Activated CD8-positive, alpha-beta memory T cell treated with anti-CD3 and anti-CD28 coated beads, Interleukin-2, amount 10 ng/mL, durations not matched to agents 7 days and 5 days (primary cell): ENCODE measurements at regions not wholly inside any gene's neighbourhood (a gene's known extent, or its start where the extent isn't known, plus 50 kb on each side); places are given as distances from the start of the nearest gene placed in this dataset.

ENCODE experiments used
- ATAC-seq: fragments of 150-1000 bp; cut with Tn5 transposase; one replicate; pipeline ENCODE4 v1.10.0; 2021; ENCODE audit warnings: moderate library complexity
- CTCF ChIA-PET: fragments of 350-600 bp; sonication (Branson Sonifier 250); formaldehyde crosslinking; loops from one replicate; lab custom pipeline; 2021; ENCODE audit warnings: antibody characterized with exemption; lab: Charles Lee
- DNase-seq: peaks from one replicate; pipeline ENCODE4 v3.0.0-alpha.2; 2020
- H3K27ac Mint-ChIP-seq: one replicate; pipeline ENCODE4 v1.8.0; 2021; ENCODE audit warnings: mild to moderate bottlenecking, mixed read lengths
- H3K27me3 Mint-ChIP-seq: one replicate; pipeline ENCODE4 v1.8.0; 2021; ENCODE audit warnings: mixed read lengths
- H3K36me3 Mint-ChIP-seq: one replicate; pipeline ENCODE4 v1.8.0; 2021; ENCODE audit warnings: mild to moderate bottlenecking, mixed read lengths
- H3K4me1 Mint-ChIP-seq: one replicate; pipeline ENCODE4 v1.8.0; 2021; ENCODE audit warnings: mixed read lengths
- H3K4me3 Mint-ChIP-seq: one replicate; pipeline ENCODE4 v1.8.0; 2021; ENCODE audit warnings: mild to moderate bottlenecking, moderate library complexity, mixed read lengths
- H3K9me3 Mint-ChIP-seq: one replicate; pipeline ENCODE4 v1.8.0; 2022; ENCODE audit warnings: low read depth, mixed read lengths

- no peaks in the 10 kb centered on the region for H3K27me3 Mint-ChIP-seq
- no peak for DNase-seq
- CTCF ChIA-PET: no interaction called here
- H3K4me3 Mint-ChIP-seq: no peak overlapping the region
- no peaks in the 10 kb centered on the region for H3K4me1 Mint-ChIP-seq
- no peak for ATAC-seq
- no peaks in the 10 kb centered on the region for H3K9me3 Mint-ChIP-seq
- H3K27ac Mint-ChIP-seq: no peak overlapping the region
- no peaks in the 10 kb centered on the region for H3K36me3 Mint-ChIP-seq
Observed at GRCh38 chr2:59019566-59020159, 778.5 kb upstream of the FANCL start.

GRCh38 chr2:59018737-59019136 is 777.6 kb upstream of the FANCL start:
- no peaks in the 10 kb centered on the region for H3K9me3 Mint-ChIP-seq
- ATAC-seq (no peak), DNase-seq (no peak)
- no peak overlapping the region for H3K4me3 Mint-ChIP-seq
- no peaks in the 10 kb centered on the region for H3K27me3 Mint-ChIP-seq
- H3K36me3 Mint-ChIP-seq: no peaks in the 10 kb centered on the region
- CTCF ChIA-PET: no interaction called here
- no peaks in the 10 kb centered on the region for H3K4me1 Mint-ChIP-seq
- no peak overlapping the region for H3K27ac Mint-ChIP-seq

DNA sequence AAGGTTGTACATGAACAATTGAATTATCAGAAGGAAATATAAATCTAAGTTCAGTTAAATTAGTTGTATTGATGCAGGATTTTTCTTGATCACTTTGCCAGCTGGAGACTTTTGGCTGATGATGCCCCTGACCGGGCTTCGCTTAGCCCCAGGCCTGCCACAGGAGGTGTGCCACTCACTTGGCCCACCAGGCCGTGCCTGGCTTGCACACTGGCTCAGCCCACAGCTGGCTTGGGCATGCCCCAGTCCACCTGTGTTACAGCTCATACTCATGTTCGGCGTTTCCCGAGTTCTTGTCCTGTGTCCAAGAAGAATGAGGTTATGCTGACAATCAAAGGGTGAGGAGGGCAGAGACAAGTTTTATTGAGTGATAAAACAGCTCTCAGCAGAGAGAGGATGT is 773.9 kb upstream of the FANCL start:
- Mint-ChIP-seq H3K9me3 (no peaks in the 10 kb centered on the region), H3K36me3 (no peaks in the 10 kb centered on the region), H3K27me3 (no peaks in the 10 kb centered on the region), H3K4me1 (no peaks in the 10 kb centered on the region), H3K4me3 (no peak overlapping the region), H3K27ac (no peak overlapping the region)
- no peak for ATAC-seq
- DNase-seq: no peak
- CTCF ChIA-PET: interaction anchor here (1.2 kb wide), 1 partner anchor 10 kb away, joined by 3 read pairs; no protein-coding TSS in a partner anchor

DNA sequence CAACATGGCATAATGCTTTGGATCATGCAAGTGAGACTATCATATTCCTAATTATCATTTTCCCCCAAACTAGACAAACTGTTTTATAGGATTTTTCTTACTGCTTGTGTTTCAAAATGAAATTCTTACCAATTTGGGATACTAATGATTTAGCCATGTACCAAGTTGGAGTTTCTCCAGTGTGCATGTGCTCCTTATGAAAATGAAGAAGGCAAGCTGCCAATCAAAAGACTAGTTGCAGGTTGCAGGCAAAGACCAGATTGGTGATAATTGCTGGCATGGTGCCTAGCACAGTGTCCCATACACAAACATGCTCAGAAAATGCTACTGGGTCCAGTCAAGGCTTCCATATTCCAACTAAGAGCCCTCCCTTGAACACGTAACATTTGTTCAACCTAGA is 771.8 kb upstream of the FANCL start:
- Mint-ChIP-seq H3K36me3 (no peaks in the 10 kb centered on the region), H3K9me3 (no peaks in the 10 kb centered on the region), H3K4me3 (no peak overlapping the region), H3K27ac (no peak overlapping the region), H3K27me3 (no peaks in the 10 kb centered on the region), H3K4me1 (no peaks in the 10 kb centered on the region)
- ATAC-seq: no peak
- no peak for DNase-seq
- CTCF ChIA-PET: no interaction called here

DNA sequence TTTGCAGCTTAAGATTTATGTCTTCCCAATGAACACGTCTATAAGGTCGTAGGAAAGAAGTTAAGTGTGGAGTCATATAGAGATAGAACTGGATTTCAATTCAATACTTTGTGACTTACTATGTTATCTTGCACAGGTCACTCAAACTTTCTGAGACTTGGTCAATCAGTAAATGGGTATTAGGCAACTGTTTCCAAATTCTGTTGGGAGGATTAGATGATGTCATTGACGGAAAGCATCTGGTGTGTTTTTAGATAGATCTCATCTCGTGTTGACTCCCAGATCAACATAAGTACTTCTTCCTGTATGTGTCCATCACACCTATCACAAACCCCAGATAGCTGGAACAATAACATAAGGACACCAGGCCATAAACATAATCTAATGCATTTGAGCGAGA is 771.1 kb upstream of the FANCL start:
- DNase-seq (no peak), ATAC-seq (no peak)
- H3K9me3 Mint-ChIP-seq: no peaks in the 10 kb centered on the region
- H3K36me3 Mint-ChIP-seq: no peaks in the 10 kb centered on the region
- CTCF ChIA-PET: no interaction called here
- H3K4me1 Mint-ChIP-seq: no peaks in the 10 kb centered on the region
- no peak overlapping the region for H3K27ac Mint-ChIP-seq
- H3K4me3 Mint-ChIP-seq: no peak overlapping the region
- no peaks in the 10 kb centered on the region for H3K27me3 Mint-ChIP-seq

GRCh38 chr2:59008950-59009349 is 767.8 kb upstream of the FANCL start:
- Mint-ChIP-seq H3K4me1 (no peaks in the 10 kb centered on the region), H3K27me3 (no peaks in the 10 kb centered on the region), H3K27ac (no peak overlapping the region), H3K9me3 (no peaks in the 10 kb centered on the region), H3K4me3 (no peak overlapping the region), H3K36me3 (no peaks in the 10 kb centered on the region)
- DNase-seq (no peak), ATAC-seq (no peak)
- CTCF ChIA-PET: no interaction called here

- no peaks in the 10 kb centered on the region for H3K4me1 Mint-ChIP-seq
- H3K27ac Mint-ChIP-seq: no peak overlapping the region
- no peak for ATAC-seq
- H3K36me3 Mint-ChIP-seq: no peaks in the 10 kb centered on the region
- H3K9me3 Mint-ChIP-seq: no peaks in the 10 kb centered on the region
- CTCF ChIA-PET: no interaction called here
- H3K27me3 Mint-ChIP-seq: no peaks in the 10 kb centered on the region
- no peak for DNase-seq
- no peak overlapping the region for H3K4me3 Mint-ChIP-seq
Observed at GRCh38 chr2:59005836-59006615, 764.9 kb upstream of the FANCL start.

GRCh38 chr2:59004621-59005020 is 763.5 kb upstream of the FANCL start:
- CTCF ChIA-PET: no interaction called here
- H3K9me3 Mint-ChIP-seq: no peaks in the 10 kb centered on the region
- H3K4me1 Mint-ChIP-seq: no peaks in the 10 kb centered on the region
- no peaks in the 10 kb centered on the region for H3K27me3 Mint-ChIP-seq
- ATAC-seq (no peak), DNase-seq (no peak)
- H3K36me3 Mint-ChIP-seq: no peaks in the 10 kb centered on the region
- no peak overlapping the region for H3K4me3 Mint-ChIP-seq
- no peak overlapping the region for H3K27ac Mint-ChIP-seq

DNA sequence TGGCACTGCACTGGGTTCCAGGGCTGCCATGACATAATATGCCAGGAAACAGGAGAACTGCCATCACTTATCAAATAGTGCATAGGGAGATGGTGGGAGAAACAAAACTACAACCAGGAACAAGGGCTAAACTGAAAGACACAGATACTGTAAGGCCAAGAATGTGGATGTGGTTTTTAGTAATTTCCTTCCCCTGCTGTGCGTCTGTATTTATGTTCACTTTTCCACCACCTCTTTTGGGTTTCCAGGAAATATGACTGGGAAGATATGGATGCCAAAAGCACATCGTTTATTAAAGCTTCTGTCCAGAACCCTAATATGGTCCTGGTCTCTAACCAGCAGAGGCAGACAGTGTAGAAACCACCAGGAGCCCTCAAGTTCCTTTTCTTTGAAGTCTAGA is 759.7 kb upstream of the FANCL start:
- no peaks in the 10 kb centered on the region for H3K4me1 Mint-ChIP-seq
- no peaks in the 10 kb centered on the region for H3K27me3 Mint-ChIP-seq
- CTCF ChIA-PET: no interaction called here
- no peak overlapping the region for H3K4me3 Mint-ChIP-seq
- no peaks in the 10 kb centered on the region for H3K9me3 Mint-ChIP-seq
- no peaks in the 10 kb centered on the region for H3K36me3 Mint-ChIP-seq
- ATAC-seq: no peak
- DNase-seq: no peak
- no peak overlapping the region for H3K27ac Mint-ChIP-seq

GRCh38 chr2:58992062-58992706 is 751.1 kb upstream of the FANCL start:
- H3K36me3 Mint-ChIP-seq: no peaks in the 10 kb centered on the region
- CTCF ChIA-PET: interaction anchor here (0.7 kb wide), 1 partner anchor 12 kb away, joined by 3 read pairs; no protein-coding TSS in a partner anchor
- no peaks in the 10 kb centered on the region for H3K4me1 Mint-ChIP-seq
- no peak overlapping the region for H3K4me3 Mint-ChIP-seq
- H3K27ac Mint-ChIP-seq: no peak overlapping the region
- no peak for DNase-seq
- no peaks in the 10 kb centered on the region for H3K9me3 Mint-ChIP-seq
- no peak for ATAC-seq
- no peaks in the 10 kb centered on the region for H3K27me3 Mint-ChIP-seq

GRCh38 chr2:58991357-58991756 is 750.2 kb upstream of the FANCL start:
- H3K9me3 Mint-ChIP-seq: no peaks in the 10 kb centered on the region
- no peak for DNase-seq
- H3K27ac Mint-ChIP-seq: no peak overlapping the region
- H3K4me3 Mint-ChIP-seq: no peak overlapping the region
- no peaks in the 10 kb centered on the region for H3K4me1 Mint-ChIP-seq
- CTCF ChIA-PET: no interaction called here
- no peak for ATAC-seq
- H3K36me3 Mint-ChIP-seq: no peaks in the 10 kb centered on the region
- no peaks in the 10 kb centered on the region for H3K27me3 Mint-ChIP-seq

DNA sequence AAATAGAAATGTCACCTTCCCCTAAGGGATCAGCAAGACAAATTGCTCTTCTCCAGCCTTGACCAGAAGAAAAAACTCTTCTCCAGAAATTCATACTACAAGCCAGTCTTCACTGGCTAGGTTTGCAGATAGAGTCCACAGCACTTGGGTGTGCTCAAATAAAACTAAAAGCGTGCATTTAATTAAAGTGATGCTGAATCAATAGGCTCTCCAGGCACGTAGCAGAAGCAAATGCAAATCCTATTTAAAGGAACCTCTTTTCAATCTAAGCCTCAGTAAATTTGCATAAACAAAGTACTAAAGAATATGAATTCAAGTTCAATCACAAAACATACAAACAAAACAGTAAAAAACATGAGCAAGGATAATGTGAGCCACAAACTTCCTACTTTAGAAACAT is 744.4 kb upstream of the FANCL start:
- no peaks in the 10 kb centered on the region for H3K9me3 Mint-ChIP-seq
- ATAC-seq (no peak), DNase-seq (no peak)
- CTCF ChIA-PET: no interaction called here
- no peaks in the 10 kb centered on the region for H3K4me1 Mint-ChIP-seq
- no peak overlapping the region for H3K4me3 Mint-ChIP-seq
- no peaks in the 10 kb centered on the region for H3K27me3 Mint-ChIP-seq
- no peak overlapping the region for H3K27ac Mint-ChIP-seq
- no peaks in the 10 kb centered on the region for H3K36me3 Mint-ChIP-seq

- Mint-ChIP-seq H3K27me3 (no peaks in the 10 kb centered on the region), H3K4me1 (no peaks in the 10 kb centered on the region), H3K27ac (no peak overlapping the region), H3K36me3 (no peaks in the 10 kb centered on the region), H3K9me3 (no peaks in the 10 kb centered on the region), H3K4me3 (no peak overlapping the region)
- CTCF ChIA-PET: no interaction called here
- DNase-seq (no peak), ATAC-seq (no peak)
Observed at GRCh38 chr2:58984731-58985130, 743.6 kb upstream of the FANCL start.

- DNase-seq: no peak
- ATAC-seq: no peak
- CTCF ChIA-PET: no interaction called here
- no peak overlapping the region for H3K4me3 Mint-ChIP-seq
- H3K9me3 Mint-ChIP-seq: no peaks in the 10 kb centered on the region
- H3K36me3 Mint-ChIP-seq: no peaks in the 10 kb centered on the region
- no peak overlapping the region for H3K27ac Mint-ChIP-seq
- no peaks in the 10 kb centered on the region for H3K4me1 Mint-ChIP-seq
- H3K27me3 Mint-ChIP-seq: no peaks in the 10 kb centered on the region
Observed at GRCh38 chr2:58983111-58983510, 742.0 kb upstream of the FANCL start.
